HepG2 (cell line): ENCODE measurements at regions not wholly inside any gene's neighbourhood (a gene's known extent, or its start where the extent isn't known, plus 50 kb on each side); places are given as distances from the start of the nearest gene placed in this dataset.

Experiments
- ATAC-seq: fragments of 200-7000 bp; cut with Tn5 transposase; 3 replicates; pipeline ENCODE4 v1.9.1; 2020; ENCODE audit warnings: mild to moderate bottlenecking, moderate library complexity
- BruUV-seq: library from RNA; stranded (reverse); fragments of 400-500 nt; replicated peaks from 2 replicates; lab custom pipeline; 2021; lab: Mats Ljungman, UMichigan
- CTCF ChIA-PET: fragments of 300-600 bp; formaldehyde crosslinking; extraction: SDS; loops from one replicate; lab custom pipeline; 2021; ENCODE audit warnings: low total read pairs, inconsistent platforms, low intra/inter-chr PET ratio; lab: Yijun Ruan, JAX
- POLR2A ChIA-PET: fragments of 350-600 bp; sonication (Branson Sonifier 250); formaldehyde crosslinking; loops from one replicate; lab custom pipeline; 2020; ENCODE audit warnings: antibody characterized with exemption, inconsistent platforms; lab: Yijun Ruan, JAX
- DNase-seq: peaks from one replicate; pipeline ENCODE4 v3.0.0-alpha.2; 2015; ENCODE audit warnings: low spot score
- FAIRE-seq: peaks from 3 replicates; lab custom pipeline; 2011; peaks lifted over from hg19 to GRCh38; lab: Jason Lieb, UNC
- H2AFZ ChIP-seq: one replicate; pipeline ENCODE4 v1.6.1; 2011; ENCODE audit warnings: low read length, inconsistent platforms
- H3K27ac ChIP-seq: fragments of 300-600 bp; 3 replicates; pipeline ENCODE4 v1.8.0; 2011; ENCODE audit warnings: mixed run types, mild to moderate bottlenecking, mixed read lengths, low read length, inconsistent platforms; ENCODE audit not compliant: insufficient read depth; ENCODE audit errors: extremely low read length
- H3K27me3 ChIP-seq, 2 experiments: fragments of 200-600 bp in 1 of 2; 2 replicates in 1 of 2; 3 replicates in 1 of 2; pipeline versions ENCODE4 v1.6.0 to v1.8.0; 2011; ENCODE audit warnings: low read length in 2 of 2, mild to moderate bottlenecking in 2 of 2, moderate library complexity in 2 of 2, inconsistent platforms in 1 of 2; ENCODE audit not compliant: insufficient read depth in 2 of 2, control insufficient read depth in 1 of 2
- H3K36me3 ChIP-seq, 2 experiments: fragments of 200-600 bp in 1 of 2; replicated peaks in 1 of 2; 2 replicates in 1 of 2; 3 replicates in 1 of 2; pipeline versions ENCODE4 v1.5.1 to v1.8.0; 2011; ENCODE audit warnings: low read length in 2 of 2, inconsistent platforms in 1 of 2; ENCODE audit not compliant: insufficient read depth in 2 of 2, control insufficient read depth in 1 of 2
- H3K4me1 ChIP-seq: 2 replicates; pipeline ENCODE4 v1.5.1; 2012; ENCODE audit warnings: low read length, inconsistent platforms; ENCODE audit not compliant: insufficient read depth
- H3K4me2 ChIP-seq: 2 replicates; pipeline ENCODE4 v1.6.0; 2011; ENCODE audit warnings: low read depth, low read length, inconsistent platforms
- H3K4me3 ChIP-seq, 3 experiments: fragments of 200-600 bp in 1 of 3; sonication (generic), shearing (Covaris generic) in 1 of 3; replicated peaks in 1 of 3; 2 replicates each; pipeline ENCODE4 v1.5.1; 2011 to 2016; ENCODE audit warnings: low read length in 3 of 3, inconsistent platforms in 2 of 3, low read depth in 2 of 3, mild to moderate bottlenecking in 2 of 3, control low read depth in 1 of 3, mixed read lengths in 1 of 3; ENCODE audit not compliant: insufficient read depth in 1 of 3
- H3K79me2 ChIP-seq: one replicate; pipeline ENCODE4 v1.6.1; 2011; ENCODE audit warnings: low read length, inconsistent platforms; ENCODE audit not compliant: insufficient read depth
- H3K9ac ChIP-seq: 2 replicates; pipeline ENCODE4 v1.6.0; 2011; ENCODE audit warnings: mild to moderate bottlenecking, low read depth, low read length, inconsistent platforms; ENCODE audit not compliant: insufficient read depth
- H3K9me3 ChIP-seq: 2 replicates; pipeline ENCODE4 v1.5.1; 2012; ENCODE audit warnings: mild to moderate bottlenecking, low read length
- H4K20me1 ChIP-seq: 2 replicates; pipeline ENCODE4 v1.6.0; 2011; ENCODE audit warnings: inconsistent platforms, mild to moderate bottlenecking, low read length, moderate library complexity; ENCODE audit not compliant: insufficient read depth
- ARNT2 ChIP-seq: sonication (generic); formaldehyde crosslinking; IDR thresholded peaks from 2 replicates; pipeline ENCODE4 v1.8.0; 2022; ENCODE audit warnings: mild to moderate bottlenecking, low read depth, missing genetic modification reagents, moderate library complexity
- MAFF ChIP-seq: IDR thresholded peaks from 2 replicates; pipeline ENCODE4 v1.6.1; 2011; ENCODE audit warnings: low read depth, low read length, improper control_type of control experiment
- TFAP4 ChIP-seq: sonication (generic); IDR thresholded peaks from 2 replicates; pipeline ENCODE4 v1.6.1; 2016; ENCODE audit warnings: low read depth, borderline replicate concordance
- ZBTB38 ChIP-seq: sonication (generic); formaldehyde crosslinking; IDR thresholded peaks from 2 replicates; pipeline ENCODE4 v1.5.1; 2020; ENCODE audit warnings: mild to moderate bottlenecking, missing genetic modification reagents
- ZNF724P ChIP-seq: sonication (generic); formaldehyde crosslinking; IDR thresholded peaks from 2 replicates; pipeline ENCODE4 v1.8.0; 2022; ENCODE audit warnings: missing genetic modification reagents, borderline replicate concordance
- ZNF737 ChIP-seq: sonication (generic); formaldehyde crosslinking; IDR thresholded peaks from 2 replicates; pipeline ENCODE4 v1.5.0; 2020; ENCODE audit warnings: missing genetic modification reagents, mild to moderate bottlenecking, borderline replicate concordance
- ZNF800 ChIP-seq: sonication (generic); formaldehyde crosslinking; IDR thresholded peaks from 2 replicates; pipeline ENCODE4 v1.4.0; 2020; ENCODE audit warnings: missing genetic modification reagents
- WGBS: methylation state at CpG from one replicate; pipeline ENCODE4 v1.1.6; 2017; ENCODE audit warnings: low lambda C conversion rate; 5-methylcytosine and 5-hydroxymethylcytosine counted together
- in situ Hi-C: cut with HindIII; loops from 2 replicates; pipeline ENCODE4 v1.10.0; 2017; ENCODE audit warnings: low pct_unique_long_range_greater_than_20kb; ENCODE audit not compliant: extremely low pct_ligation_motif_present
- intact Hi-C: fragments of 100-400 bp; cut with micrococcal nuclease; formaldehyde crosslinking; loops from one replicate; pipeline ENCODE4 v1.10.0; 2022; ENCODE audit not compliant: unreplicated experiment
- TF ChIP-seq, protein P1 (sequence below): IDR thresholded peaks from 2 replicates; pipeline ENCODE4 v1.6.1; 2018; ENCODE audit warnings: missing genetic modification reagents, mild to moderate bottlenecking, missing compliant biosample characterization

- Histone ChIP-seq H3K27ac (no peak overlapping the region), H3K36me3 (no peaks in the 10 kb centered on the region), H3K4me3 (no peak overlapping the region), H3K27me3 (no peaks in the 10 kb centered on the region), H2AFZ (no peak overlapping the region), H3K79me2 (no peaks in the 10 kb centered on the region), H3K9ac (no peak overlapping the region), H3K4me2 (no peak overlapping the region), H3K9me3 (no peaks in the 10 kb centered on the region), H4K20me1 (no peaks in the 10 kb centered on the region), H3K4me1 (no peaks in the 10 kb centered on the region)
- FAIRE-seq, result no peak
- no peak for DNase-seq
- in situ Hi-C loops (no loop called here), intact Hi-C loops (no loop called here)
- no peak for TF ChIP-seq ZNF724P
- TF ChIP-seq, protein P1, sequence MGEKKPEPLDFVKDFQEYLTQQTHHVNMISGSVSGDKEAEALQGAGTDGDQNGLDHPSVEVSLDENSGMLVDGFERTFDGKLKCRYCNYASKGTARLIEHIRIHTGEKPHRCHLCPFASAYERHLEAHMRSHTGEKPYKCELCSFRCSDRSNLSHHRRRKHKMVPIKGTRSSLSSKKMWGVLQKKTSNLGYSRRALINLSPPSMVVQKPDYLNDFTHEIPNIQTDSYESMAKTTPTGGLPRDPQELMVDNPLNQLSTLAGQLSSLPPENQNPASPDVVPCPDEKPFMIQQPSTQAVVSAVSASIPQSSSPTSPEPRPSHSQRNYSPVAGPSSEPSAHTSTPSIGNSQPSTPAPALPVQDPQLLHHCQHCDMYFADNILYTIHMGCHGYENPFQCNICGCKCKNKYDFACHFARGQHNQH (CRISPR knock-in tag), result no peak
- TF ChIP-seq MAFF, result no peak
- no peak for TF ChIP-seq TFAP4
- no peak for TF ChIP-seq ZNF737 (CRISPR knock-in tag)
- no peak for TF ChIP-seq ARNT2 (CRISPR knock-in tag)
- no peak for TF ChIP-seq ZNF800 (CRISPR knock-in tag)
- TF ChIP-seq ZBTB38 (CRISPR knock-in tag), result no peak
- ATAC-seq, result no peak
- no TSS peak for BruUV-seq
- WGBS, result 0% methylated on average over 3 of the region's 3 CpGs
- CTCF ChIA-PET, result no interaction called here
- POLR2A ChIA-PET, result no interaction called here
Observed at GRCh38 chr12:77433799-77434198, 368.4 kb upstream of the E2F7 start.
